Right atrium auricular region (tissue), 2 donors: ENCODE measurements at regions not wholly inside any gene's neighbourhood (a gene's known extent, or its start where the extent isn't known, plus 50 kb on each side); places are given as distances from the start of the nearest gene placed in this dataset.

Experiments
- DNase-seq: peaks from one replicate; pipeline ENCODE4 v3.0.0-alpha.2; 2019; ENCODE audit warnings: low spot score
- H3K27ac ChIP-seq, 2 donors: fragments of 200-600 bp; sonication (generic); 1 replicate in 1 of 2; 2 replicates in 1 of 2; pipeline ENCODE4 v1.5.1; 2016 to 2019
- H3K27me3 ChIP-seq, 2 donors: fragments of 200-600 bp; sonication (generic); one replicate each; pipeline versions ENCODE4 v1.5.1 to v1.6.0; 2017 to 2019
- H3K36me3 ChIP-seq: fragments of 200-600 bp; sonication (generic); one replicate; pipeline ENCODE4 v1.5.1; 2016
- H3K4me1 ChIP-seq, 2 donors: fragments of 200-600 bp; sonication (generic); one replicate each; pipeline versions ENCODE4 v1.5.1 to v1.6.0; 2017 to 2019
- H3K4me3 ChIP-seq, 2 donors: fragments of 200-600 bp; sonication (generic); 1 replicate in 1 of 2; 2 replicates in 1 of 2; pipeline ENCODE4 v1.5.1; 2017 to 2019; ENCODE audit warnings: mild to moderate bottlenecking in 1 of 2, moderate library complexity in 1 of 2
- H3K9me3 ChIP-seq, 2 donors: fragments of 200-600 bp; sonication (generic); one replicate each; pipeline ENCODE4 v1.5.1; 2019
- CTCF ChIP-seq, 2 donors: fragments of 200-600 bp; sonication (generic); IDR thresholded peaks; one replicate each; pipeline ENCODE4 v1.5.1; 2019; ENCODE audit warnings: antibody characterized with exemption in 2 of 2

DNA sequence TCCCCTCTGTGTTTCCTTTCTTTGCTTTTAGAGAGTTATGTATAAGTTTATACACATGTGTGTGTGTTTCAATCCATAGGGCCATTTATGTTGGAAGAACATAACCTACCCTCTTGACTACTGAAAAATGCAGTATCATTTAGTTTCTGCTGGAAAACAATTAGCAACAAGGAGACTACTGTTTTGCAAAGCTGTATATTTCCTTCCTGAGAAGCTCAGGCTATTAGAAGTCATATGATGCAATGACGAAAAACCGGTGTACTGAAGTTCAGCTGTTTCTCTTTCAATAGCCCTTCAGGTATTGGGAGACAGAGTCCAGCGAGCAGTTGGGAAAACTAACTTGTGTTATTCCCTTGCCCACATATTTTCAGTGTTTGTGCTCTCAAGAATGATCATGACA is 447.7 kb upstream of the GYPC start:
- Histone ChIP-seq H3K4me3 (no peak overlapping the region), H3K4me1 (no peaks in the 10 kb centered on the region), H3K27me3 (no peaks in the 10 kb centered on the region), H3K36me3 (no peaks in the 10 kb centered on the region), H3K27ac (no peak overlapping the region), H3K9me3 (peaks cover 0 to 6% of the 10 kb centered on the region in 2 donors)
- TF ChIP-seq CTCF (IDR thresholded peaks at IDR 0.05) = no peak
- no peak for DNase-seq

GRCh38 chr2:126212735-126213134 is 443.2 kb upstream of the GYPC start:
- Histone ChIP-seq H3K36me3 (no peaks in the 10 kb centered on the region), H3K4me1 (no peaks in the 10 kb centered on the region), H3K27me3 (no peaks in the 10 kb centered on the region), H3K27ac (peak overlapping the region; percentile 28 to 36), H3K4me3 (peak overlapping the region in 1 of 2 donors; percentile 8), H3K9me3 (peaks cover 0 to 6% of the 10 kb centered on the region in 2 donors)
- no peak for TF ChIP-seq CTCF (IDR thresholded peaks at IDR 0.05)
- no peak for DNase-seq

DNA sequence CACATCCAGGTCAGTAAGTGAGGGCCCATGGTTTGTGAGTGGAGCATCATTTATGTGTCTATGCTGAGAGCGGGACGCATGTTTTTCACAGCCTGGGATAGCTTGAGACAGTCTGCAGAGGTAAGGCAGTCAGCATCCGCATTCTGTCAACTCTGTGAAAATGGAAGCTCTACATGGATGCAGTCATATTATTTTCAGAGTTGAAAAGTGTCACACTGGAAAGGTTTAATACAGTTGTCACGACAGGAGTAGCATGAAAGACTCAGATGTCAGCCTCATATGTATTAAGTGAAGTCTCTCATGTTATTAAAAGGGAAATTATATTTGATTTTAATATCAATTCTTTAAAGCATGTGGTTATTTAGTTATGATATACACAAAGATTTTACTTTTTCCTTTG is 436.9 kb upstream of the GYPC start:
- H3K36me3 ChIP-seq = no peaks in the 10 kb centered on the region
- no peaks in the 10 kb centered on the region for H3K4me1 ChIP-seq
- no peak overlapping the region for H3K27ac ChIP-seq
- no peak for TF ChIP-seq CTCF (IDR thresholded peaks at IDR 0.05)
- no peaks in the 10 kb centered on the region for H3K27me3 ChIP-seq
- no peak for DNase-seq
- no peak overlapping the region for H3K4me3 ChIP-seq
- no peaks in the 10 kb centered on the region for H3K9me3 ChIP-seq

- no peaks in the 10 kb centered on the region for H3K9me3 ChIP-seq
- no peaks in the 10 kb centered on the region for H3K36me3 ChIP-seq
- H3K27me3 ChIP-seq = no peaks in the 10 kb centered on the region
- no peak overlapping the region for H3K4me3 ChIP-seq
- H3K4me1 ChIP-seq = no peaks in the 10 kb centered on the region
- no peak for DNase-seq
- no peak for TF ChIP-seq CTCF (IDR thresholded peaks at IDR 0.05)
- H3K27ac ChIP-seq = no peak overlapping the region
These were observed 435.6 kb upstream of the GYPC start for GRCh38 chr2:126220331-126220730.

GRCh38 chr2:126221506-126221905 is 434.5 kb upstream of the GYPC start:
- Histone ChIP-seq H3K9me3 (no peaks in the 10 kb centered on the region), H3K4me3 (no peak overlapping the region), H3K27ac (no peak overlapping the region), H3K36me3 (no peaks in the 10 kb centered on the region), H3K4me1 (no peaks in the 10 kb centered on the region), H3K27me3 (no peaks in the 10 kb centered on the region)
- no peak for TF ChIP-seq CTCF (IDR thresholded peaks at IDR 0.05)
- DNase-seq = no peak

DNA sequence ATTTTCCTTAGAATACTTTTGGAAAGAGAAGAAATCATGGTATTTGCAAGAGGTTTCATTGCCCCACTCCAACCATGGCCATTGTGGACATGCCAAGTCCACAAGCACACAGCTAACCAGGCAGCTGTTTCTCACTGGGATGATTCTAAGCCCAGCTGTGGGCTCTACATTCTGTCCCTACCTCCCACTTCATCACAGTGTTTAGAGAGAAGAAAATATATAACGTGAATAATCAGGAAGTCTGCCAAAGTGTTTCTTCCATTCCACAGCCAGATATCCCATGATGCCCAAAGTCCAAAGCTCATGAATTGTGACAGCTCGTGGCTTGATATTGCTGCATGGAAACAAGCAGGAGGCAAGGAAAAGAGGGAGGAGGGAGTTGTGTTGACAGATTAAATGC is 433.7 kb upstream of the GYPC start:
- Histone ChIP-seq H3K27me3 (no peaks in the 10 kb centered on the region), H3K4me1 (no peaks in the 10 kb centered on the region), H3K27ac (no peak overlapping the region), H3K9me3 (no peaks in the 10 kb centered on the region), H3K36me3 (no peaks in the 10 kb centered on the region), H3K4me3 (no peak overlapping the region)
- TF ChIP-seq CTCF (IDR thresholded peaks at IDR 0.05) = no peak
- DNase-seq = no peak
